Activated T-cell treated with anti-CD3 and anti-CD28 coated beads for 1 hour (primary cell): ENCODE measurements at regions not wholly inside any gene's neighbourhood (a gene's known extent, or its start where the extent isn't known, plus 50 kb on each side); places are given as distances from the start of the nearest gene placed in this dataset.

Experiments
- DNase-seq: peaks from one replicate; pipeline ENCODE4 v3.0.0-alpha.2; 2020; ENCODE audit warnings: low read depth

DNA sequence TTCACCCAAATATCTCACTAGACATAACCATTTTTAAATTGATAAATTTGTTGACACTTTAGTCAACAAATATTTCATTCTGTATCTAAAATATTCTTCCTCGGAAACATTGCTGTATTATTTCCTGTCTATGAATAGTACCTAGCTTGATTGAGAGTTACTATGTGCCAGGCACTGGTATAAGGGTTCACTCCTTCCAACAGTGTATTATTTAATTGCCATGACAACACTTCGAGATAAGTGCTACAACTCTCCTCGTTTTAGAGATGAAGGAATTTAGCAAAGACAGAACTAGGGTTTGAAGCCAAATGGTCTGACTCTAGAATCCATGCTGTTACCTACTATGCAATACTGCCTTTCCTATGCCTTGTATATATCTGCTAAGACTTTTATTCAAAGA, 287.2 kb downstream of the YTHDC2 start:
- no peak for DNase-seq

DNA sequence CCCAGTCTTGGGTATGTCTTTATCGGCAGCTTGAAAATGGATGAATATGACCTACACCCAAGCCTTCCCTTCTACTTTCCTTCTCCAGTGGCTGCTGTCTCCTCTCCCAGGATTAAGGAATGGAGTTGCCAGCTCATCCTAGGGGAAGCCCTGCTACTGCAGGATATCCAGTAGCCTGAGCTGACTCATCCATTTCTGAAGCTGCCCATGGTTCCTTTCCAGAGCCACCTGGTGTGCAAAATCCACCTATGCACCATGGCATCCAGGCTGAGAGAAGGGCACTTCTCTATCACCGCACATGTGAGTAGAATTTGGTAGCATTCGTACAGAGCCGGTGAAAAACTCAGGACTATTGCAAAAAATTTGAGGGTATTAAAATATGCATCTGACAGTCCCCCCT, 290.8 kb downstream of the YTHDC2 start:
- no peak for DNase-seq

- DNase-seq: no peak
These were observed 291.4 kb downstream of the YTHDC2 start for GRCh38 chr5:113804943-113805342.

- DNase-seq: no peak
These were observed 292.8 kb downstream of the YTHDC2 start for GRCh38 chr5:113806250-113806649.

DNA sequence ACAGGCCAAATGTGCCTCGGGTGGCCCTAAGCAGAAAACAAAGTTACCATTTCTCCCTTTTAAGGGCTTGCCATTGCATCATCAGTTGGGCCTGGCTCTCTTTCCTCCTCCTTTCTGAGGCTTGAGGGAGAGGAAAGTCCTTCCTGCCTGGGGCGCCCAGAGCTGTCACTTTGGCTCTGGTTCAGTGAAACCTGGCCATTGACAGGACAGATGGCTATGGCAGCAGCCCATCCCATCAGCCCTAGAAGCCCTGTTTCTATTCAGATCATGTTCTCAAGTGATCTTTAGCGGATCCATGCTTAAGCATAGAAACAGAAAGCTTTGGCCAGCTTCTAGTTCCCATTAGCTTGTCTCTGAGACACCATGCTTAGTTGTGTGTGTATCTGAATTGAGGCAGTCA, 293.4 kb downstream of the YTHDC2 start:
- DNase-seq: no peak

- no peak for DNase-seq
These were observed 294.0 kb downstream of the YTHDC2 start for GRCh38 chr5:113807427-113807991.

DNA sequence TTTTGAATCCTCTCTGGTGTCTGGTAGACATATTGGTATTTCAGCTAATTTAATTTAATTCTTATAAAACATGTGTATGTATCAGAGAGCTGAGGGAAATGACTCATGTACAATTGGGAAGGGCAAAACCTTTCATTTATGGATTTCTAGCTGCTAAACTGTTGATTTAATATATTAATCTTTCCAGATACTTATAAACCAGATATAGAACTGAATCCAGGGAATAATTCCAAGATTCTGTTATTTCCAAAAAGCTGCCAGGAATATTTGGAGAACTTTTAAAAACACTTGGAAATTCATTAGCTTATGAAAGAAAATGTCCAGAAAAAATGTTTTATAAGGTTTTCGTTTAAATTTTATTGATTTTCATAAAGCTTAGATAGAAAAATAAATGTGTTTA, 295.5 kb downstream of the YTHDC2 start:
- DNase-seq: no peak

GRCh38 chr5:113809626-113810025, 296.1 kb downstream of the YTHDC2 start:
- DNase-seq: no peak

- DNase-seq: no peak
These were observed 300.0 kb downstream of the YTHDC2 start for GRCh38 chr5:113813466-113813865.

- no peak for DNase-seq
These were observed 304.2 kb downstream of the YTHDC2 start for GRCh38 chr5:113817683-113818082.

GRCh38 chr5:113823696-113824095, 310.2 kb downstream of the YTHDC2 start:
- no peak for DNase-seq

- no peak for DNase-seq
These were observed 310.8 kb downstream of the YTHDC2 start for GRCh38 chr5:113824307-113824706.

DNA sequence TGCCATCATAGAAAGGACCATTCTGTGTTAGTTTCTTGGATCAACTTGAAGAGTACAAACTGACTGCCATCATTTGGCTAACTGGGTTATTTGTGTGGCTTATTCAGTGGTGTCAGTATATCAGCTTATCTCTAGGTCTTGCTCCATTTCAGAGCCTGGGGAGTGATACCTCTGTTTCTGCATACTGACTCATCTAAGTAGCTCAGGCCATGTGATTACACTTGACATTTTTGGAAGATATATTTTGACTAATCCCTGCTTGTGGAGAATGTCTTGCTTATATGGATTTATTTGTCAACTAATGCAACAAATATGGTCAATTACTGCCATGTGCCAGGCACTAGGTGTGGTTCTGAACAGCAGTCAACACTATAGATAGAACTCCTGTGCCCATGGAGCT, 311.7 kb downstream of the YTHDC2 start:
- no peak for DNase-seq

- DNase-seq: no peak
These were observed 333.4 kb downstream of the YTHDC2 start for GRCh38 chr5:113846941-113847340.

GRCh38 chr5:113864437-113864836, 350.9 kb downstream of the YTHDC2 start:
- no peak for DNase-seq

DNA sequence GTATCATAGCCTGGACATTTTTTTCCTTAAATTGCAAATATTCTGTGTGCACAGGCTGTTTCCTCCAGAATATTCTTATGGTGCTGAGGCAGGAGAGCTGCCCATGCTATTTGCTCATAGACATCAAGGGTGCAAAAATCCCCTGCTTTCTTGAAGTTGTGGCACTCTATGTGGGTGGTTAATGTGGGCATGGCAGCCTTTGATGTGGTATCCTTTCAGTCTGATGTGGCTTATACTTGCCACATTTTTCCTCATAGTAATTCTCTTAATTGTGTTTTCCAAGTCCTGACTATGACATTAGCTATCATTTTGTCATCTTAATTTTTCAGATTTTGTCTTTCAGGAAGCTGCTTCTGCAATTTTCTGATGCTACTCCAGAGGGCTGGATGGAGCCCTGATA, 353.3 kb downstream of the YTHDC2 start:
- DNase-seq: no peak

- no peak for DNase-seq
These were observed 356.1 kb downstream of the YTHDC2 start for GRCh38 chr5:113869611-113870010.

- no peak for DNase-seq
These were observed 358.5 kb downstream of the YTHDC2 start for GRCh38 chr5:113871972-113872371.

DNA sequence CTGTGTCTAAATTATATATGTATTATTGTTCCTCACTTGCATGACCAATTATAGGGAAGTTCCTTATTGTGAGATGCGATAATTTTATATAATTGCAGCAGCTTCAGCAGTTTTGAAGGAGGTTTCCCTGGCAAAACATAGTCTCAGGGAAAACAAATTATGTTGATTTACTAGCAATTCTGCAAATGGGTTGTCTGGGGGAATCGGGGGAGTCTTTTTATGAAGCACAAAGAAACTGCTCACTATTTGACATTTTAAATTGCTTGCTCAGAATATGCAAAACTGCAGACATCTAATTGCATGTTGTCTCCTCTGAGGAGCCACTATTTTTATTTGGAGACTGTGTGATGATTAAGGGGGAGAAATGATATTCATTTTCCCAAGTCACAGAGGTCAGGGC, 361.6 kb downstream of the YTHDC2 start:
- DNase-seq: no peak

GRCh38 chr5:113891491-113891890, 378.0 kb downstream of the YTHDC2 start:
- no peak for DNase-seq

- DNase-seq: no peak
These were observed 383.3 kb downstream of the YTHDC2 start for GRCh38 chr5:113896789-113897188.

DNA sequence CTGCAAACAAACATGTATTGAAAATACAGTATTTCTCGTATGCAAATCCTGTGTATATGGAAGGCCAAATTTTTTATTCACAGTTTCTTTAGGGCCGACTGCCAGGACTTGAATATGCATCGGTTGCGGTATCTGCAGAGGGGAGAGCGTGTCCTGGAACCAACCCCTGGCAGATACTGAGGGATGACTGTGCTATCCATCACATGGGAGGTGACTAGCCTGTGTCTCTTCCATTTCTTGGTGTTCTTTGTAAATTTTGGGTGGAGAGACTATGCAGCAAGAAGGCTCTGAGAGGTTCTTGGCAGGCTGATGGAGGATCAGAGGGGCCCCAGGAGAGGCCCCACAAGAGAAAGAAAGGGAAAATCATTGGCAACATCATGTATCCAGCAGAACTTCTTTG, 384.3 kb downstream of the YTHDC2 start:
- DNase-seq: no peak

DNA sequence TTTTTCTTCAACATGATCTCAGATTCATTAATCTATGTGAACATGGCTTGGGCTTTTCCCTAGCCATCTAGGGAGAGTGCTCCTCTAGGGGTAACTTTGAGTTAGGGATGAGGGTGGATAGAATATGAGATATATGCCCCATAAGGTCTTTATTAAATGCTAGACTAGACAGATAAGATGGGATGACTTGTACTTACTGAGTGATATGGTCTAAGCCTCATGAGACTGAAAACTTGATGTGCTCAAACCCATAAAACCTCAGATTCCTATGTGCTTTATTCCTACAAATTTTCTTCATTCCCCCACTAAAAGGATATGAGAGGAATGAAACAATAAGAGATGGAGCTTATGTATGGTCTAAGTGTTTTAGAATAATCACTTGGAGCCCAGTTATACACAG, 386.6 kb downstream of the YTHDC2 start:
- DNase-seq: no peak

- DNase-seq: no peak
These were observed 387.3 kb downstream of the YTHDC2 start for GRCh38 chr5:113900816-113901215.

DNA sequence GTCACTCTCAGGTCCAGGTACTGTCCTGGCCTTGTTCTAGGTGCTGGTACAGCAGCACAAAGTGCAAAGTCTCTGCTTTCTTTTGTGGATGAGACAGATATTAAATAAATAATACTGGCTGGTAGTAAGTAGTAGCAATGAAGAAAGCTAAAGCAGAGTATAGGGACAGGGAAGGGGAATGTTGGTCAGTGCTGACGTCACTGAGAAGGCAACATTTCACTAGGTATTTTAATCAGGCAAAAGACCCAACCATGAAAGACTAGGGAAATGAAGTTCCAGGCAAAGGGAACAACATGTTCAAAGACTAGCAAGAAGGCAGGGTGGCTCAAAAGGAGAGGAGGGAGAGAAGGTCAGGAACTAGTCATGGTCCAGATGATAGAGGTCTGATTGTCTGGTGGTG, 388.2 kb downstream of the YTHDC2 start:
- DNase-seq: no peak
